ENCODE measurements at regions not wholly inside any gene's neighbourhood (a gene's known extent, or its start where the extent isn't known, plus 50 kb on each side); places are given as distances from the start of the nearest gene placed in this dataset.

DNA sequence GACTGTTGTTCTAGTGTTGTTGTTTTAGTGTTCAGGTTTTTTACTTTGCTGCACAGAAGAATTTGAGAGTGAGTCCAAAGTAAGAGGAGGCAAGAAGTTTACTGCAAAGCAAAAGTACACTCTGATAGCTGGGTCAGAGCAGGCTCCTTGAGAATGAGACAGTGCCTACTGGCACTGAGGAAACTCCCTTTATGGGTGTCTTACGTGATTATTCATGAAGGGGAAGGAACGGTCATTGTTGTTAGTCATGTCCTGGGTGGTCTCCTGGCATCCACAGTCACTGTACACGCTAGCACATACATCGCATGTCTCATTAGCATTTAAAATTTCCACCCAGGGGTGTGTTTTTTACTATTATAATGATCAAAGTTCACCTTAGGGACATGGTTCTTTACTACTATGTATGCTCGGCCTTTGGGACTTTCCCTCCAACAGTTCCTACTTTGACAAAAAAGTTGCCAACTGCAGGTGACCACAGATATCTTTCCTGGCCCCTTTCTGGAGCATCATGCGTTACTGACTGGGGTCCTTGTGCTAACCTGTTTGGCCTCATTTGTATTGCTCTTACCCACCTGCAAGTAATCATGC, 688.9 kb upstream of the AMOT start:
- ATAC-seq, result no peak
- Histone ChIP-seq H3K9me3 (no peaks in the 10 kb centered on the region), H3K36me3 (replicated peaks in 1 of 2; ENCODE audit: insufficient read depth in 1 of 2, low read depth in 2 of 2) (no peaks in the 10 kb centered on the region), H3K4me1 (no peaks in the 10 kb centered on the region), H3K27me3 (no peaks in the 10 kb centered on the region), H3K4me3 (no peak overlapping the region), H3K27ac (no peak overlapping the region)
- no peak for TF ChIP-seq POLR2A (IDR thresholded peaks at IDR 0.05)
- no peak for TF ChIP-seq CTCF (IDR thresholded peaks at IDR 0.05)
- intact Hi-C loops (cut with DNase I), result no loop called here
- no peak for DNase-seq
- 87 to 95% methylated on average over 6 of the region's 6 CpGs for WGBS, 2 donors

DNA sequence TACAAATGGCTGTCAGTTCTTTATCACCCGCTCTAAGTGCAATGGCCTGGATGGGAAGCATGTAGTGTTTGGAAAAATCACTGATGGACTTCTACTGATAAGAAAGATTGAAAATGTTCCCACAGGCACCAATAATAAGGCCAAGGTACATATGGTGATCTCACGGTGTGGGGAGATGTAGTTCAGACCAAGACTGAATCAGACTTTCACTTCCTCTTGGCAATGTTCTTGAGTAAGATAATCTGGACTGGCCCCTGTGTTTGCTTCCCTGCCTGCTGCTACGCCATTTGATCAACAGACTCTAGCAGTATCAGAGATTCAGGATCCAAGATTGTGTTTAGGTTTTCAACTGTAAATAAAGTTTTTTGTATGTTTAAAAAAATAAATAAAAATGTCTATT, 682.2 kb upstream of the AMOT start:
- Histone ChIP-seq H3K4me1 (no peaks in the 10 kb centered on the region), H3K9me3 (no peaks in the 10 kb centered on the region), H3K36me3 (replicated peaks in 1 of 2; ENCODE audit: insufficient read depth in 1 of 2, low read depth in 2 of 2) (no peaks in the 10 kb centered on the region), H3K4me3 (no peak overlapping the region), H3K27me3 (no peaks in the 10 kb centered on the region), H3K27ac (no peak overlapping the region)
- ATAC-seq (peak; percentile 77), DNase-seq (peak in 3 of 4 donors; percentile 10 to 29 (median 26))
- TF ChIP-seq CTCF (IDR thresholded peaks at IDR 0.05) (no peak), POLR2A (IDR thresholded peaks at IDR 0.05) (no peak)
- WGBS, 2 donors, result 20 to 38% methylated on average over 2 to 3 of the region's 3 CpGs
- intact Hi-C loops (cut with DNase I), result no loop called here

DNA sequence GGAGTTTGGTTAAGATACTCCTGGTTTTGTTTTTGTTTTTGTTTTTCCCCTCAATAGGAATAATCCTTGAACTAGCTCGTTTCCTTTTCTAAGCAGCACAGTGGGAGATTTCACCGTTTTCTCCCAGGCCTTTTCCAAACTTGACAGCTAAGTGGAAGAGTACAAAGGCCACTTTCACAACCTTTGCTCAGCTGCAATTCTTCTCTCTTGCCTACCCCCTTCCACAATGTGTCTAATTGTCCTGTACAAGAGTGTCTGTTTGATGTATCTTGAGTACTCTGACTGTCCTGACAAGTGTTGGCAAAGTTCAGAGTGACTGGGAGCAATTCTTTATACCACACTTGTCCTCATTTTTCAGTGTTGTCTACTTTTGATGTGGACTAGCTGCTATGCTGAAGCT, 674.3 kb upstream of the AMOT start:
- TF ChIP-seq CTCF (IDR thresholded peaks at IDR 0.05) (no peak), POLR2A (IDR thresholded peaks at IDR 0.05) (no peak)
- 15 to 20% methylated on average over 2 of the region's 2 CpGs for WGBS, 2 donors
- peak overlapping the region in 2 of 4 donors; percentile 10 to 21 for H3K27ac ChIP-seq
- H3K36me3 ChIP-seq (replicated peaks in 1 of 2; ENCODE audit: insufficient read depth in 1 of 2, low read depth in 2 of 2), result no peaks in the 10 kb centered on the region
- H3K4me1 ChIP-seq, result no peaks in the 10 kb centered on the region
- intact Hi-C loops (cut with DNase I), result no loop called here
- no peaks in the 10 kb centered on the region for H3K9me3 ChIP-seq
- no peaks in the 10 kb centered on the region for H3K27me3 ChIP-seq
- H3K4me3 ChIP-seq, result no peak overlapping the region
- ATAC-seq (no peak), DNase-seq (peak in 2 of 4 donors; percentile 5 to 17)

DNA sequence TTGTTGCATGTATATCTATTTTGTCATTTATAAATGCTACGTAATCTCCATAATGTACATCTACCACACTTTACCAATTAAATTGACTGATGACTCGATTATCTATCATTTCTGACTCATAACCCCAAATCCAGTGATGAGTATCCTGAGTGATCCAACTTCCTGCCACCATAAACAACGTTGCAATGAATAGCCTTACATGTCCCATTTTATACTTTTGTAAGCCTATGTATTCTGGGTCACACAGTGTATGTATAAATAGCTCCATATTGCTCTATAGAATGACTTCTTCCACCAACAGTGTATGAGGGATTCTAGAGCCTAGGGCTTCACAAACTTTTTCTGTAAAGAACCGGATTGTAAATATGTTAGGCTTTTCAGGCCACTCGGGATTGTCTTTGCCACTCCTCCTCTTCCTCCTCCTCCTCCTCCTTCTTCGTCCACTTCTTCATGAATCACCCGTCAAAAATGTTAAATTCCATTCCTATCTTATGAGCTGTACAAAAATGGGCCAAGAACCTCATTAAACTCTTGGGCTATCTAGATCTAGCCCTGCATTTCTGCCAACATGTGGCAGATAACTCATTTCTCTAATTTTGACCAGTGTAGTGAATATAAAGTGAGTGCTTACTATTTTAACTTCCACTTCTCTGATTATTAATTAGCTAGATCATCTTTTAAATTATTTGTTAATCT, 672.2 kb upstream of the AMOT start:
- Histone ChIP-seq H3K27me3 (no peaks in the 10 kb centered on the region), H3K27ac (no peak overlapping the region), H3K4me3 (no peak overlapping the region), H3K4me1 (no peaks in the 10 kb centered on the region), H3K36me3 (replicated peaks in 1 of 2; ENCODE audit: insufficient read depth in 1 of 2, low read depth in 2 of 2) (no peaks in the 10 kb centered on the region), H3K9me3 (no peaks in the 10 kb centered on the region)
- 77 to 80% methylated on average over 6 to 7 of the region's 7 CpGs for WGBS, 2 donors
- ATAC-seq (no peak), DNase-seq (no peak)
- intact Hi-C loops (cut with DNase I), result no loop called here
- no peak for TF ChIP-seq CTCF (IDR thresholded peaks at IDR 0.05)
- no peak for TF ChIP-seq POLR2A (IDR thresholded peaks at IDR 0.05)

DNA sequence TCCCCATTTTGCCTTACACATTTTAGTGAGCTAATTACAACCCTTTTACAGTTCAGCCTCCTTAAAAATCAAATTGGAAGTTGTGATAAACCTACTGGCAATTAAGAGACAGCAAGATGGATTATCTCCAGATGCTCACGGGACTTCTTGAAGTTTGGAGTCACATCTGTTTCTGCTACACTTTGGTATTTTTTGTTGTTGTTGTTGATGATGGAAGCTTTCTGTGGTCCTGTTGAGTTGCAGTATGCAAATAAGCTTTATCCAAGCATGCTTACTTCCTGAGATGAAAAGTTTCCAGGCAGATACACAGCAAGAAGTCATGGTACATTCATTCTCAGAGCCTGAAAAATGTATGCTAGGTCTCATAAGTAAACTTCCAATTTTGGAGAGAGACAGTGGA, 670.0 kb upstream of the AMOT start:
- no peak overlapping the region for H3K27ac ChIP-seq
- WGBS, 2 donors, result 50 to 53% methylated on average over 1 of the region's 1 CpG
- DNase-seq, result no peak
- H3K27me3 ChIP-seq, result no peaks in the 10 kb centered on the region
- no peak overlapping the region for H3K4me3 ChIP-seq
- no peaks in the 10 kb centered on the region for H3K36me3 ChIP-seq (replicated peaks in 1 of 2; ENCODE audit: insufficient read depth in 1 of 2, low read depth in 2 of 2)
- ATAC-seq, result no peak
- intact Hi-C loops (cut with DNase I), result no loop called here
- TF ChIP-seq POLR2A (IDR thresholded peaks at IDR 0.05), result no peak
- TF ChIP-seq CTCF (IDR thresholded peaks at IDR 0.05), result no peak
- no peaks in the 10 kb centered on the region for H3K9me3 ChIP-seq
- H3K4me1 ChIP-seq, result no peaks in the 10 kb centered on the region
